Neuronal stem cell (in vitro differentiated cells): ENCODE measurements at regions not wholly inside any gene's neighbourhood (a gene's known extent, or its start where the extent isn't known, plus 50 kb on each side); places are given as distances from the start of the nearest gene placed in this dataset.

Experiments used
- DNase-seq: peaks from one replicate; pipeline ENCODE4 v3.0.0-alpha.2; 2013; ENCODE audit warnings: low spot score
- H2AFZ ChIP-seq: one replicate; pipeline ENCODE4 v1.6.1; 2013; ENCODE audit warnings: mild to moderate bottlenecking, low read length, inconsistent platforms
- H2AK5ac ChIP-seq: 2 replicates; pipeline ENCODE4 v1.6.1; 2013; ENCODE audit warnings: low read depth, mild to moderate bottlenecking, inconsistent platforms, low read length, moderate library complexity, mixed read lengths
- H2BK120ac ChIP-seq: 2 replicates; pipeline ENCODE4 v1.6.1; 2013; ENCODE audit warnings: low read depth, mild to moderate bottlenecking, inconsistent platforms, low read length, moderate library complexity, mixed read lengths
- H2BK12ac ChIP-seq: one replicate; pipeline ENCODE4 v1.6.1; 2013; ENCODE audit warnings: low read length, inconsistent platforms
- H2BK15ac ChIP-seq: 2 replicates; pipeline ENCODE4 v1.6.1; 2013; ENCODE audit warnings: mild to moderate bottlenecking, low read length, inconsistent platforms, mixed read lengths
- H2BK5ac ChIP-seq: one replicate; pipeline ENCODE4 v1.6.1; 2013; ENCODE audit warnings: inconsistent platforms, mild to moderate bottlenecking, low read length, moderate library complexity
- H3K14ac ChIP-seq: one replicate; pipeline ENCODE4 v1.6.1; 2013; ENCODE audit warnings: low read length, inconsistent platforms
- H3K18ac ChIP-seq: 2 replicates; pipeline ENCODE4 v1.6.1; 2013; ENCODE audit warnings: low read length, inconsistent platforms
- H3K23ac ChIP-seq: 2 replicates; pipeline ENCODE4 v1.6.1; 2013; ENCODE audit warnings: low read depth, mild to moderate bottlenecking, mixed read lengths, low read length, inconsistent platforms; ENCODE audit not compliant: poor library complexity
- H3K27ac ChIP-seq: replicated peaks from 3 replicates; pipeline ENCODE4 v1.5.1; 2013; ENCODE audit warnings: low read length, inconsistent platforms
- H3K27me3 ChIP-seq, 3 experiments: 2 replicates each; pipeline ENCODE4 v1.6.1; 2013; ENCODE audit warnings: low read length in 3 of 3, mild to moderate bottlenecking in 2 of 3, inconsistent platforms in 1 of 3, low read depth in 1 of 3, mixed read lengths in 1 of 3, moderate library complexity in 1 of 3; ENCODE audit not compliant: control insufficient read depth in 3 of 3, insufficient read depth in 3 of 3
- H3K36me3 ChIP-seq, 2 donors: replicated peaks in 1 of 2; 2 replicates each; pipeline ENCODE4 v1.6.1; 2013; ENCODE audit warnings: low read length in 2 of 2; ENCODE audit not compliant: control insufficient read depth in 2 of 2, insufficient read depth in 2 of 2
- H3K4ac ChIP-seq: 2 replicates; pipeline ENCODE4 v1.6.1; 2013; ENCODE audit warnings: inconsistent platforms, mild to moderate bottlenecking, low read length, moderate library complexity
- H3K4me1 ChIP-seq, 2 donors: 1 replicate in 1 of 2; 2 replicates in 1 of 2; pipeline ENCODE4 v1.6.1; 2013; ENCODE audit warnings: low read length in 2 of 2, low read depth in 1 of 2; ENCODE audit not compliant: control insufficient read depth in 2 of 2, insufficient read depth in 1 of 2
- H3K4me2 ChIP-seq: one replicate; pipeline ENCODE4 v1.6.1; 2013; ENCODE audit warnings: mild to moderate bottlenecking, low read length, inconsistent platforms; ENCODE audit not compliant: insufficient read depth, poor library complexity, severe bottlenecking
- H3K4me3 ChIP-seq, 2 donors: 2 replicates each; pipeline ENCODE4 v1.5.1; 2013; ENCODE audit warnings: low read length in 2 of 2, mild to moderate bottlenecking in 2 of 2, inconsistent platforms in 1 of 2, moderate library complexity in 1 of 2
- H3K79me1 ChIP-seq: one replicate; pipeline ENCODE4 v1.6.1; 2013; ENCODE audit warnings: low read depth, mild to moderate bottlenecking, inconsistent platforms, low read length, moderate library complexity
- H3K9ac ChIP-seq: one replicate; pipeline ENCODE4 v1.6.1; 2013; ENCODE audit warnings: mild to moderate bottlenecking, low read depth, low read length, inconsistent platforms; ENCODE audit not compliant: poor library complexity
- H3K9me3 ChIP-seq, 2 donors: replicated peaks in 1 of 2; 2 replicates each; pipeline versions ENCODE3 to v1.6.1; 2013; ENCODE audit warnings: low read length in 2 of 2, mild to moderate bottlenecking in 2 of 2, inconsistent platforms in 1 of 2, low read depth in 1 of 2, mixed read lengths in 1 of 2, moderate library complexity in 1 of 2; ENCODE audit not compliant: control insufficient read depth in 2 of 2, insufficient read depth in 1 of 2
- H4K8ac ChIP-seq: one replicate; pipeline ENCODE4 v1.6.1; 2013; ENCODE audit warnings: low read depth, mild to moderate bottlenecking, inconsistent platforms, low read length, moderate library complexity
- H4K91ac ChIP-seq: one replicate; pipeline ENCODE4 v1.6.1; 2013; ENCODE audit warnings: low read length, low read depth, mild to moderate bottlenecking, inconsistent platforms; ENCODE audit not compliant: poor library complexity
- WGBS, 2 donors: extraction: QIAGEN DNeasy Blood & Tissue Kit; methylation state at CpG; one replicate each; pipeline ENCODE4 v1.1.7; 2013; ENCODE audit warnings: missing lambda C conversion rate in 2 of 2, mixed read lengths in 1 of 2; ENCODE audit not compliant: insufficient read length in 2 of 2, insufficient replicate concordance in 1 of 2; ENCODE audit errors: extremely low coverage in 2 of 2; 5-methylcytosine and 5-hydroxymethylcytosine counted together

DNA sequence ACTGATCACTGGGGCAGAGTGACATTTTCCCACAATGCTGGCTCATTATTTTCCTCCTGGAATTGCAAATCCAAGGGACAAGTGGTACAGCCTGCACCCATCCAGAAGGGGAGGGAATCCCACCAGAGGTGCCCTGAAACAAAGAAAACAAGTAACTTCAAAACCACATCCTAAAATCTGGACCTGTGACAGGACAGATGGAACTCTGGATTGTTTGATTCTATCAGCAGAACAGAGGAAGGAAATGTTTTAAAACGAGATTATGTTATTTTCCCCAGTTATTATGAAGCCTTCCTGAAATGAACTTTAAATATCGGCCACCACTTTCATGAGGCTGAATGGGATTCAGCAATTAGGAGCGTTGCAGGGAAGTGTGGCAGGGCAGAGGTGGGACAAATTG lies 62.2 kb upstream of the ECHDC3 start:
- Histone ChIP-seq H2BK120ac (no peak overlapping the region), H3K27me3 (peaks cover 0 to 17% (median 0%) of the 10 kb centered on the region in 3 experiments), H3K4me2 (no peak overlapping the region), H4K8ac (no peak overlapping the region), H3K18ac (no peak overlapping the region), H2BK15ac (no peak overlapping the region), H3K79me1 (no peaks in the 10 kb centered on the region), H3K27ac (no peak overlapping the region), H2BK12ac (no peak overlapping the region), H3K14ac (no peak overlapping the region), H3K9ac (no peak overlapping the region), H2AFZ (no peak overlapping the region), H2BK5ac (no peak overlapping the region), H3K4me3 (no peak overlapping the region), H3K4me1 (peaks cover 0 to 12% of the 10 kb centered on the region in 2 donors), H3K4ac (no peak overlapping the region), H3K36me3 (no peaks in the 10 kb centered on the region), H3K9me3 (no peaks in the 10 kb centered on the region), H3K23ac (no peak overlapping the region), H4K91ac (no peak overlapping the region), H2AK5ac (no peak overlapping the region)
- no CpG with 5 or more reads among the region's 3 CpGs for WGBS, 2 donors
- no peak for DNase-seq

GRCh38 chr10:11678074-11678793 lies 63.9 kb upstream of the ECHDC3 start:
- H2AFZ ChIP-seq = no peak overlapping the region
- no peak overlapping the region for H2BK5ac ChIP-seq
- no peak overlapping the region for H3K4me3 ChIP-seq
- no peak overlapping the region for H3K14ac ChIP-seq
- H3K18ac ChIP-seq = no peak overlapping the region
- H3K23ac ChIP-seq = no peak overlapping the region
- no peak overlapping the region for H3K9ac ChIP-seq
- no peak overlapping the region for H2AK5ac ChIP-seq
- H3K27me3 ChIP-seq = peaks cover 0 to 11% (median 0%) of the 10 kb centered on the region in 3 experiments
- WGBS, 2 donors = no CpG with 5 or more reads among the region's 17 CpGs
- no peak overlapping the region for H4K8ac ChIP-seq
- H4K91ac ChIP-seq = no peak overlapping the region
- H3K4me2 ChIP-seq = no peak overlapping the region
- H3K9me3 ChIP-seq = no peaks in the 10 kb centered on the region
- H2BK120ac ChIP-seq = no peak overlapping the region
- peaks cover 0 to 7% of the 10 kb centered on the region in 2 donors for H3K4me1 ChIP-seq
- H2BK15ac ChIP-seq = no peak overlapping the region
- no peak for DNase-seq
- no peaks in the 10 kb centered on the region for H3K36me3 ChIP-seq
- no peak overlapping the region for H3K4ac ChIP-seq
- H2BK12ac ChIP-seq = no peak overlapping the region
- H3K79me1 ChIP-seq = no peaks in the 10 kb centered on the region
- no peak overlapping the region for H3K27ac ChIP-seq

DNA sequence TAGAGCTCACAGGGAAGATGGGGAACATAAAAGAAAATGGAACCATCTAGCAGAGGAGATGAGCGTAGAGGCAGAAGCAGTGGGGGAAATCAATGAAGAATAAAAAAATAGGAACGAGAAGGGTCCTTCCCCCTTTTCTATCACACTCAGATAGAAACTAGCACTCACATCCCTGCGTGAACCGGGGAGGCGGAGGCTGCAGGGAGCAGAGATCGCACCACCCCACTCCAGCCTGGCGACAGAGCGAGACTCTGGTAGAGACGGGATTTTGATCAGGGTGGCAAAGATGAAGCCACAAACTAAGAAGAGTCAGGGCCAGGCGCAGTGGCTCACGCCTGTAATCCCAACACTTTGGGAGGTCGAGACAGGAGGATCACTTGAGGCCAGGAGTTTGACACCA lies 64.7 kb upstream of the ECHDC3 start:
- Histone ChIP-seq H3K27ac (no peak overlapping the region), H3K79me1 (no peaks in the 10 kb centered on the region), H3K9ac (no peak overlapping the region), H2AK5ac (no peak overlapping the region), H4K8ac (no peak overlapping the region), H3K4ac (no peak overlapping the region), H3K27me3 (peaks cover 0 to 11% (median 0%) of the 10 kb centered on the region in 3 experiments), H3K18ac (no peak overlapping the region), H3K4me2 (no peak overlapping the region), H4K91ac (no peak overlapping the region), H3K4me3 (no peak overlapping the region), H3K4me1 (no peaks in the 10 kb centered on the region), H3K23ac (no peak overlapping the region), H3K36me3 (no peaks in the 10 kb centered on the region), H2BK5ac (no peak overlapping the region), H3K14ac (no peak overlapping the region), H2AFZ (no peak overlapping the region), H2BK12ac (no peak overlapping the region), H2BK120ac (no peak overlapping the region), H3K9me3 (no peaks in the 10 kb centered on the region), H2BK15ac (no peak overlapping the region)
- no peak for DNase-seq
- WGBS, 2 donors = no CpG with 5 or more reads among the region's 12 CpGs

DNA sequence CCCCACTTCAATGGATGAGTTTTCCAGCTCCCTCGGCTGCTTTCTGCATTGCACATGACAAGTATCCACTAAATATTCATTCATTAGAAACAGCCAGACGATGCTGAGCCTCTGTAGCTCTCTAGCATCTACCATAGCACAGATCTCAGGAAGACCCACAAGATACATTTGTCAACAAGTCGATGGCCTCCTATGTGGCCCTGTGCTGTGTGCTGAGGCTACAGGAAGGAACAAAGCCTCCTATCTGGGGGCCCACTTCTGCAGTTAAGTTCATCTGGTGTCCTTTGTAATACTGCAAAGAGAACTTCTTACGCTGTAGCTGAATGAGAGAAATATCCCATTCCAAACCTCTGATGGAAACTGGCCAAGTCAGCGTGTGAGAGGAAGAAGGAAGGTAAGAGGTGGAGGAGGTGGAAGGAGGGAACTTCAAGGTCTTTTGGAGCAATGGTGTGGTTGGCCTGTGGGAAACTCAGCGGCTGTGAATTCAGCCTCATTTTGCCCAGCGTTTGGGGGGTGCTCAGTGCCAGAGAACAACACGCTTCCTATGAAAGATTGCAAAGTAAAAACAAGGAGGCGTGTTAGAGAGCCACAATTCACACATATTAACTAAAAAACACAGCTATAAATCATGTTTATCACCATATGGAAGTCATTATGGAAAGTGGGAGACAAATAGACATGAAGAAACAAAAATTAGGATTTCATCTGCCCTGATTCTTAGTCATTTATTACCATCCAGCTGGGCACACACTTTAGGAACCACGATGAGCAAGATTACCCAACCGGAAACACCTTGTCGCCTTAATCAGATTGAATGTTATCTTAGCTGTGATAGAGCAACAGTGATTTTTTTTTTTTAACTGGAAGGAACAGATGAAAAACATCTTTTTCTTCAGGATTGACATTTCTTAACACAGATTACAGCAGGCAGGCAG lies 62.2 kb upstream of the USP6NL start:
- no CpG with 5 or more reads among the region's 12 CpGs for WGBS, 2 donors
- no peak overlapping the region for H3K18ac ChIP-seq
- H3K9ac ChIP-seq = no peak overlapping the region
- peaks cover 0 to 5% of the 10 kb centered on the region in 2 donors for H3K4me1 ChIP-seq
- H2BK15ac ChIP-seq = no peak overlapping the region
- H4K8ac ChIP-seq = no peak overlapping the region
- no peak overlapping the region for H2AFZ ChIP-seq
- H3K4me3 ChIP-seq = no peak overlapping the region
- no peaks in the 10 kb centered on the region for H3K79me1 ChIP-seq
- no peak overlapping the region for H4K91ac ChIP-seq
- H2BK12ac ChIP-seq = no peak overlapping the region
- H2BK5ac ChIP-seq = no peak overlapping the region
- no peaks in the 10 kb centered on the region for H3K9me3 ChIP-seq
- no peak overlapping the region for H3K4ac ChIP-seq
- H2BK120ac ChIP-seq = no peak overlapping the region
- no peak overlapping the region for H3K4me2 ChIP-seq
- H3K14ac ChIP-seq = no peak overlapping the region
- H3K36me3 ChIP-seq = no peaks in the 10 kb centered on the region
- no peak overlapping the region for H3K27ac ChIP-seq
- peaks cover 0 to 3% (median 0%) of the 10 kb centered on the region in 3 experiments for H3K27me3 ChIP-seq
- no peak for DNase-seq
- no peak overlapping the region for H2AK5ac ChIP-seq
- H3K23ac ChIP-seq = no peak overlapping the region
